Medulla oblongata (tissue), 1 donor: ENCODE measurements at regions not wholly inside any gene's neighbourhood (a gene's known extent, or its start where the extent isn't known, plus 50 kb on each side); places are given as distances from the start of the nearest gene placed in this dataset.
A peak's percentile ranks its signal among the peaks of the same experiment; 100 is the strongest.
"Not testable (repeated sequence)": the region's sequence is repeated elsewhere in the genome, so short reads cannot be mapped to it uniquely, and the experiment has no call there.

Experiments
- DNase-seq: peaks from one replicate; pipeline ENCODE4 v3.0.0-alpha.2; 2015; ENCODE audit errors: extremely low spot score

DNA sequence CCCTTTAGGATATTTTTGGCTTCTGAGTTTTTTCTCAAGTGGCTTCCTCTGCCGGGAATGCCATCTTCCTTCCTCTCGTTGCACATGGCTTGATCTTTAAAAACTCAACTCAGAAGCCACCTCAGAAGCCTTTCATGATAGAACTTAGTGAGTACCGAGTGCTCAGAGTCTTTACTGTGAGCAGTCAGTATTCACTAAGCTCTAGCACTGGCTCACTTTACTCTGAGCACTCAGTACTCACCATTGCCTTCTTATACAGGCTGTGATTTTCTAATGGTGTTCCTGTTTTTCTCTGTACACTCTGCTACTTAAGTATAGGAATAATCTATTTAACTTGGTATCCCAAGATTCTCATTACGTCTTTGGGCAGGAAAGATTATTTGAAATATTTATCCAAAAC, 116.2 kb downstream of the PFDN4 start:
- DNase-seq, result no peak

DNA sequence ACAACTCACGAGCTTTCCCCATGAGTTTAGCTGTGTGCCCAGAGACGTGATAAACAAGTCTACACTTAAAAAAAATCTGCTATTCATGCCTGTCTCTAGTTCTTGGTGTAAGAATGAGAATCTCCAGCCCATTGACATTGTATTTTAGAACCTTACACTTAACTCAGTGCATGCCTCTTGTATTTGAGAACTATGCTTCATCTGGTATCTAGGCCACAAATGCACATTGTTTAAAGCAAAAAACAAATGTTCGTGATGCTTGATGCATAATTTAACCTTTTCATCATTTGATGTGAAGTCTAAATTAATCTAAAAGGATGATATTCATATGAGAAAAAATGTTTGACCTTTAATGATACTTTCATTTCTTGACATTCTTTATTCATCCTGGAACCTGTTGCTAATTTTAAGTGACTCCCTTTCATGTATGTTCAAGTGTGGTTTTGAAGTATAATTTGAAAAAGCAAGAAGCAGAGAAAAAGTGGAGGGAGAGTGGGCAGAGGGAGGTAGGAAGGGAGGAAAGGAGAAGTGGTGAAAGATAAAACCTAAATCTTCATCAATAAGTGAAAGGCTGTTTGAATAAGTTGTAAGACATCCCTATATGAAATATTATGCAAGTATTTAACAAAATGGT, 116.9 kb downstream of the PFDN4 start:
- DNase-seq, result no peak

DNA sequence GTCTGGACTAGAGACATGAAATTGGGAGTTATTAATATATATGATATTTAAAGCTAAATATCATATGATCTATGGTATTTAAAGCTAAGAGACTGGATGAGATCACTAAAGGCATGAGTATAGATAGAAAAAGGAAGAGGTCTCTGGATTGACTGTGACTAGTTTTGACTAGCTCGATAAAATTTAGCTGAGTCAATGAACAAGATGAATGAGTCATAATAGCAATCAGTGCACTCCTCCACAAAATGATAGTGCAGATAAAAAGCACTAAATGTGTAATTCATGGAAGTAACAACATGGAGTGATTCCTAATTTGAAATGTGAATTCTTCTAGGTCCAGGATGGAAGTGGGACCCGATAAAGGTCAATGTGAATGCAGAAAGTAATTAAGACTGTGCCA, 127.4 kb downstream of the PFDN4 start:
- no peak for DNase-seq

DNA sequence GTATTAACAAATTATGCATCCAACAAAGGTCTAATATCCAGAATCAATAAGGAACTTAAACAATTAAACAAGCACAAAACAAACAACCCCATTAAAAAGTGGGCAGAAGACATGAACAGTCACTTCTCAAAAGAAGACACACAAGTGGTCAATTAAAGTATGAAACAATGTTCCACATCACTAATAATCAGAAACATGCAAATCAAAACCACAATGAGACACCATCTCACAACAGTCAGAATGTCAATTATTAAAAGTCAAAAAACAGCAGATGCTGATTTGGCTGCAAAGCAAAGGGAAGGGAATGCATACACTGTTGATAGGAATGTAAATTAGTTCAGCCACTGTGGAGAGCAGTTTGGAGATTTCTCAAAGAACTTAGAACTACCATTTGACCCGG, 129.3 kb downstream of the PFDN4 start:
- no peak for DNase-seq

DNA sequence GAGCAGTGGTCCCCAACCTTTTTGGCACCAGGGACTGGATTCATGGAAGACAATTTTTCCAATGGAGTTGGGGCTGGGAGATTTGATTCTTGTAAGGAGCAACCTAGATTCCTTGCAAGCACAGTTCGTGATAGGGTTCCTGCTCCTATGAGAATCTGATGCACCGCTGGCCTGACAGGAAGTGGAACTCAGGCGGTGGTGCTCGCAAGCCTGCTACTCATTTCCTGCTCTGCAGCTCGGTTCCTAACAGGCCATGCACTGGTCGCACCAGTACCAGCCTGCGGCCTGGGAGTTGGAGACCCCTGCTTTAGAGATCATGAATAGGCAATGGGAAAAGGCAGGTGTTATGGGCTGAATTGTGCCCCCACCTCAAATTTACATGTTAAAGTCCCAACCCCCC, 131.2 kb downstream of the PFDN4 start:
- no peak for DNase-seq

DNA sequence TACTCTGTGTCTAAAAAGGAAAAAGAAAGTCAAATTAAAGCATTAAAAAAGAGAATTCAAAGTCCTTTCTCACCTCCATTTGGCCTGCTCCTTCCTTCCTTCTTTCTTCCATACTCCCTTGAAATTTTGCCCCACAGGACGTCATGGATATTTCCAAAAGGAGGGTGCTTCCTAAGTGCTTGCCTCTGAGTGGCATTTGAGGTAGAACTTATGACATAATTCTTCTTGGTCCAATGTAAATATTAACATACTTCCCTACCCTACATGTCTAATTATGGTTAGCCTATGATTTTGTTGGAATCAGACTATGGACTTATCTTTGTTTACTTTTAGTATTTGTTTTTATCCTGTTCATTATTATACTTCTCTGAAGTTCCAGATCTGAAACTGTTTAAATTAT, 132.3 kb downstream of the PFDN4 start:
- no peak for DNase-seq

DNA sequence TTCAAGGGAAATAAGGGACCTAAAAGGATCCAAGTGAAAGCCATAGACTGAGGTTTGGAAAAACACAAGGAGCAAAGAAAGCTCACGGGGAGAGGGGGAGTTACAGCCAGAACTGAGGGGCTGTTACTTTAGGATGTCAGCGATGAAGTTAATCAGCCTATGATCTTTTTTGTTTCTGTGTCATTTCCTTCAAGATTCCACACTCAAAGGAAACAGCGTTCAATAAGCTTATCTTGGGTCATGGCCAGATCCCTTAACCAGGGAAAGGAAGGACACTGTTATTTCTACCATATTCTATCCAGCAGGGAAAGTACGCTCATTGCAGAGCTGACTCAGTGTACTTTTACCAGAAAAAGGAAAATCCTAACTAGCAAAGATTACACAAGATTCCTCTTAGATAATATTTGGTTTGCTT, 132.8 kb downstream of the PFDN4 start:
- DNase-seq, result no peak

DNA sequence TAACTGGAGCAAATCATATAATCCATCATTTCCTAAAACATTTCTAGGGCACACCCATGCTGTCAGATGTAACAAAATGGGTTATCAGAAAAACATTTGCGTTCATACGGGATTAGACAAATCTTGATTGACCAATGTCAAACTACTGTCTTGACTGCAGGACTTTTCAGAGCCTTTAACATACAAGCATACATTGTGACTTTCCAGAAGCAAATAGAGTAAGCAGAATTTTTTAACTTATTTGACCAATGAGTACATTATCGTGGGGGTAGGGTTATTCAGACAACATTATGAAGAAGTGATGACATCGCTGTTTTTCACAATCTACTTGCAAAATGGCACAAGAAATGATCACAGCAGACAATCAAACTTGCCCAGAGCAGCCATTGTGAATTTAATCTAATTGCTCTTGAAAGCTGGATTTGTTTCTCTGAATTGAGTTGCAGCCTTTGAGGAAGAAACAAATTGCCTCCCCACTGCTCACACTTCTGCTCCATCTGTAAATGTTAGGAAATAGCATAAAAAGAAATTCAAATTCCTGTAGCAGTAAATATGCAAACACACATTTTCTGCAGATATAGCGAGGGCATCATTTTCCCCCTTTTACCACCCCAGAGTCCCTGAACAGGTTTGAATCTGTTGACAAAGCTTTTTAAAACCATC, 133.0 kb upstream of the DOK5 start:
- DNase-seq, result no peak

DNA sequence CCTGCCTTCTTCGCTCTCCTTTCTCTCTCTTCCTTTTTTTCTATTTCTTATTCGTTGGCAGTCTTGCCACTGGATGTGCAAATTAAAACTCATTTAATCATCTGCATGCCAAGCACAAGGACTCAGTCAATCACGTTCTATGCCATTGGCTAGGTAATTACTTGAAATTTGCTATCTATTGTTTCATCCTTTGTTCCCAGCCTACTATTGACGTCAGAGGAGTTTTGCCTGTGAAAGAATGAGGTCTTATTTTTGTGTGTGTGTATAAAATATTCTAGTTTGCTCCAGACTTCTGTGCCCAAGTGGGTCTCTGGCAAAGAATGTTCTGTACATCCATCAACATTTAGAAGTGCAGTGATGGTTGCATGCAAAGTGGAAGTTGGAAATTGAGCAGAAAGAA, 132.3 kb upstream of the DOK5 start:
- no peak for DNase-seq

DNA sequence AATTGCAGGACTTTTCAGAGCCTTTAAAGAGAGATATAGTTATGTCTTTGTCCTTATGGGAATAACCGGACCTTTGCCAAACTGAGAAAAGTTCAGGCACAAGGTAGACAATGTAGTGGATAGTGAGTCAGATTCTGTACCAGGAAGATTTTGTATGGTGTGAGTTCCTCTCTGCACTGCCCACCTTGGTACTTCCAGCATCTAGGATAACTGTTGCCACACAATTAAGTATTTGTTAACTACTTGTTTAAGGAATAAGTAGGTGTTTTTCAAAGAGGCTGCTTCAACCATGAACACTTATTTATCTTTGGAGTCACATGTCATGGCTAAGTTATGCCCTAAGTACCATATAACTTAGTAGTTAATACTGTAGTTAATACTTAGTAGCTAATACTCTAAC, 131.8 kb upstream of the DOK5 start:
- DNase-seq, result no peak

DNA sequence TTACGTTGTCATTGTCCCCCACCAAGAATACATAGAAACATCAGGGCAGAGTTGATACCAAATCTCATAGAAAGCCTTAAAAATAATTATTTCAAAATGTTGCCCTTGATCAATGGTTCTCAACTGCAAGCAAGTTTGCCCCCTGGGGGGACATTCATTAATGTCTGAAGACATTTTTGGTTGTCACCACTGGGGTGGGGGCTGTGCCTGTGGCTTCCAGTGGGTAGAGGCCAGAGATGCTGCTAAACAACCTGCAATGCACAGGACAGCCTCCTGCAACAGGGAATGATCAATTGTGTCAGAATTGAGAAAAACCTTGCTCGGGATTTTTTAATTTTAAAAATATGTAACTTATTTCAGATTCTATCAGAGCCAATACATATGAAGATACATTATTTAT, 130.6 kb upstream of the DOK5 start:
- no peak for DNase-seq

DNA sequence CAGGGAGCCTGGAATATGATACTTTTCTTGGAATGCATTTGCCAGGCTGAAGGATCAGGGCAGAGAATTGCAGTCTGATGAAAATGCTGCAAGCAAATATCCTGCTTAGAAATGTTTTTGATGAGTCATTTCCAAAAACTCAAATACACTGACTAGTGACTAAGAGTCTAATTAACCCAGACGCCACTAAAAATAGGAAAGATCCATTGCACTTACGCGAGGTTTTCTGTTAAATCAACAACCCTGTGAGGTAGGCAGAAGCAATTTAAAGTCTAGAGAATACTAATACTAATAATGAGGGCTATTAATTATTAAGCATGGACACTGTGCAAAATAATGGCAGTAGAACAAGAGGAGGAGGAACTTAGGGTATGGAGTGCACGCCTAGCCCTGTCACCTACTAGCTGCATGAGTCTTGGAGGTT, 130.1 kb upstream of the DOK5 start:
- no peak for DNase-seq

DNA sequence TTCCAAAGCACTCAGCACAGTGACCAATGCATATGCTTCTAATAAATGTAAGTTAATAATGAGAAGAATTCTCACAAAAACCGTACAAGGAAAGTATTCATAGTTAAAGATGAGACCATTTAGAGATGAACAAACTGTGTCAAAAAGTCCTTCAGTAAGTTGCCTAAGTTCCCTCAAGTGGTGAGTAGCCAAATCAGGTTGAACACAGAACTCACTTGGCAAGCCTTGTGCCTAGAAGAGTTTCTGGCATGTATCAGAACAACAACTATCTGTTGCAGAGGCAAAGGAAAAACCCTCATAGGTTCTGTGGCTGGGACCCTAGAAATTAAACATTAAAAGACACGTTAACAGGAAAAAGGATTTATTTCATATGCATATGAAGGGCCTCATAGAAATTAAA, 129.6 kb upstream of the DOK5 start:
- DNase-seq, result peak; percentile 5

DNA sequence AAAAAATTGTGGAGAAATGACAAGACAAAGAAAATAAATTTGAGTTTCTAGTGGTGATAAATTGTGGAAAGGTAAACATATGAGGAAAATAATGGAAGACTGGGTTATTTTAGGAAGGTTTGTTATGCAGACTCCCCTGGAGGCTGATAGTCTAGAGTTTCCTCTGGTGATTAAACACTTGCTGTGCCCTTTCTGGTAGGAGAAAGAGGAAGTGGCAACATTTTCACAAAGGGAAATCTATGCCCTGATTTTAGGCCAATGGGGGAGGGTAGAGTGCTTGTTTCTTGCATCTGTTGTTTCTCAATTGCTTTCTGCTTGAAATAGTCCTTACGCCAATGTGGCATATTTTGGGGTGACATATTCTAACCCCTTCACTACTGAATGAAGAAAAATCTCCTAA, 129.1 kb upstream of the DOK5 start:
- no peak for DNase-seq

DNA sequence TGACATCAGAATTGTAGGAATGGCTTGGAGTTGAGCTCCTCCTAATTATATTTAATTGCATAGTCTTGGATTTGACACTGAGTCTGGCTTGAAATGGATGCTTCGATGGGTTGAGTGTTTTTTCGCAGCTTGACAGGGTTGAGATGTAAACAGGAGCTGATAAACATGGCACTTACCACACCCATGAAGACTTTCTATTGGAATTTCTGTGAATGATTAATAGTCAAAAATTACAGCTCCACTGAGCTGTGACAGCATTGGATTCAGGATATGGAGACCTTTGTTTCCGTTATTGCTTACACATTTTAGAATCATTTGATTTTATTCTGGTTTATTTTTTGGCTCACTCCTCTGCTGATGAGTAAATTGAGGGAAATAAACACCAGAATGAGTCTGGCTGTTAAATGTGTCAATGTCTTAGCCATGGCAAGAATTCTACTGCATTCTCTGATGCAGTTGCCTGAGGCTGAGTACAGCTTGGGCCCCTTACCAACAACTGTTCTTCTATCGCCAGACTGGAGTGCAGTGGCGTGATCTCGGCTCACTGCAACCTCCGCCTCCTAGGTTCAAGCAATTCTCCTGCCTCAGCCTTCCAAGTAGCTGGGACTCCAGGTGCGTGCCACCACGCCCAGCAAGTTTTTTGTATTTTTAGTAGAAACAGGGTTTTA, 128.1 kb upstream of the DOK5 start:
- no peak for DNase-seq

DNA sequence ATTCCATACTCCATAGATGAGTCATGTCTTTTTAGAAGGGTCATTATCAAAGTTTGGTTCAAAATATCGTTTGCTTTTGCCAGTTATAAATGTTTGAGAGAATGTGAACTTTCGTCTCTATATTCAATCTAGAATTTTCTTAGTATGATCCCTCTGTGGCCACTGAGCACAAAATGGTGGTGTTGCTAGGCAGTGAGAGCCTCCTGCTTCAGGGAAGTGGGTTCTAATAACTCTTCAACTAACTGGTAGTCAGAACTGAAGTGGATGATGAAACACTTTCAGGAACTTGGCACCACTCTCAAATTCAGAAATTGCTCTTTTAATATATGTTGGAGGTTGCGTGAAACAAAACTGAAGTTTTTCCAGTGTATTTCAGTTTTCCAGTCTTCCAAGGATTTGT, 125.0 kb upstream of the DOK5 start:
- DNase-seq, result no peak

DNA sequence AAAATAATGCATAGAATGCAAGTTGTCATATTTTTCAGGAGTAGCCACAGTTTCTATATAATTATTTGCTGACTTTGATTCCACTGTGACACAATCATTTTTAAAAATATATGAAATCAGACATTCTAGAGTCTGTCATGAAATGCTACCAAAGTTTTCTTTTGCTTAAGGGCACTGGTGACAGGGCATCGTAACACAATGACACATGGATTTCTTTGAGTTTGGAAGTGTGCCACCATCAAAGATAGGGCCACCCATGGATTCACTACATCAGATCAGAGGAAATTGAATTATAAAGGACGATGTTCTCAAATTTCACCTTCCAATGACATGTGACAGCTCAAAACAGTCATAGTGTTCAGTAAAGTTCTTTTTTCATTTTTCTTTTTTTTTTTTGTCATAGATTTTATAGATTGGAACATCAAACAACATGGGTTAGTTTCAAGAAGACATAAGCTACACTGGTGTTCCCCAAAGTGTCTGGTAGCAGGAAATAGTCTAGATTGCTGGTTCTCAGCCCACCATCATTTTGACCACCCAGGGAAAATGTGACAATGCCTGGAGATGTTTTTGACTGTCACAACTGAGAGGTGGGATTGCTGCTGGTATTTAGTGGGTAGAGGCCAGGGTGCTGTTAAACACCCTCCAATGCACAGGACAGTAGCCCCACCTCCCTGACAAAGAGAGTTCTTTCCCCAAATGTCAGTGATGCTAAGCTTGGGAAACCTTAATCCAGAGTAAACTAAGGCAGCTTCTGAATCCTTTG, 123.8 kb upstream of the DOK5 start:
- DNase-seq, result no peak

DNA sequence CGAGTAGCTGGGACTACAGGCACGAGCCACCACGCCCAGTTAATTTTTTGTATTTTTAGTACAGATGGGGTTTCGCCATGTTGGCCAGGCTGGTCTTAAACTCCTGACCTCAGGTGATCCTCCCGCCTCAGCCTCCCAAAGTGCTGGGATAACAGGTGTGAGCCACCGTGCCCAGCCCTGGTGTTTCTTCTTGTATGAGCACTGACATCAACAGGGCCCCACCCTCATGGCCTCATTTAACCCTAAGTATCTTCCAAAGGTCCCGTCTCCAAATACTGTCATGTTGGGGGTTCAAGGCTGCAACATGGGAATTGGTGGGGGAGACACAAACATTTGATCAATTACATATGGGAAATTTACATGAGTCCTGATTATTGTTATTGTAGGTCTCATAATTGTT, 122.9 kb upstream of the DOK5 start:
- not testable (repeated sequence) for DNase-seq

DNA sequence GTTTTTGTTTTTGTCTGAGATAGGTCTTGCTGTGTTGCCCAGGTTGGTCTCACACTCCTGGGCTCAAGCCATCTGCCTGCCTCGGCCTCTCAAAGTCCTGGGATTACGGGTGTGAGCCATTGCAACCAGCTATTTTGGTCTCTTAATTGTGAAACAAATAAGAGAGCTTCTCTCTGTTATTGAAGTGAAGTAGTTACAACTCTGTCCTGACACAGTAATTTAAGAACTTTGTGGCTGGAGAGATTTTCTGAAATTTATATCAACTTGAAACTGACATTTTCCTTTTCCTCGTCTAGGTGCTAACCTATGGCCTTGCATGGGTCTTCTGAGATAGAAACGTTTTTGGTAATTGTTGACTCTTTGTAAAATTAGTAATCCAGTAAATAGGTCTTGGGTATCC, 122.1 kb upstream of the DOK5 start:
- DNase-seq, result no peak

DNA sequence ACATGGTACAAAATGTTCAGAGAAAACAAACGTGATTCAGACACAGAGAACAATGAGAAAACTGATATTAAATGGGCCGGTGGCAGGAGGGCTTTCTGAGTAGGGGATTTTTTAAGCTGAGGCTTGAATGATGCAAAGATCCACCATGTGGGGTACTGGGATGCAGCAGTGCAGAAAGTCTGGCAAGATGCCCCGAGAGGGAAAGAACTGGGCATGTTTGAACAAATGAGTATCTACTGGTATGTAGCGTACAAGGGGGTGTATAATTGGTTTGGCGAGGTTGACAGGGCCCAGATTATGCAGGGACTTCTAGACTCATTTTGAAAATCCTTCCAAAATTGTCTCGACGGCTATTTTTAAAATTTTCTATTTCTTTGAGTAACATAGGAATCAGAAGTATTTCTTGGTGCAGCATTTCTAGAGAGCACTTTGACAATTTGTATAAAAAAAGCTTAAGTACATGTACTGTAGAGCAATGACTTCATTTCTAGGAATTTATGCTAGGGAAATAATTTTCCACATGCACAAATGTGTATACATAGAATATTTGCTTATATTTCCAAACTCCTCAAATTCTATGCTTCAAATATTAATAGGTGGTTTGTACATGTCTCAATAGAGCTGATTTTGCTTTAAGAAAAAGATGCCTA, 119.6 kb upstream of the DOK5 start:
- DNase-seq, result no peak

DNA sequence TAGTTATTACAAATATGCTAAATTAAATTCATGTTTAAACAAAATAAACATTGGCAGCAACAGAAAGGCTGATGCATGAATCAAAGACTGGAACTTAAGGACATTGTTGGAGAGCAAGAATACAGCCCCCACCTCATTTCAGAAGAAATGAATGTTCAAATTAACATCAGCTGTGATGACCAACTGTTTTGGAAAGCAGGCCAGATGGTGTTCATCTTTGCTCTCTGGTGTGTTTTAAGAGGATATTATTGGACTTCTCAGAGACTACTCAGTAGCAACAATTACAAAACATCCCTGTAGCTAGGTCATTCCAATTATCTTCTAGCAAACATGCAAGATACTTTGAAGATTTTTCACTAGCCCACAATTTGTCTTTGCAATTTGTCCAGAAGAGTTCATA, 118.6 kb upstream of the DOK5 start:
- DNase-seq, result no peak

DNA sequence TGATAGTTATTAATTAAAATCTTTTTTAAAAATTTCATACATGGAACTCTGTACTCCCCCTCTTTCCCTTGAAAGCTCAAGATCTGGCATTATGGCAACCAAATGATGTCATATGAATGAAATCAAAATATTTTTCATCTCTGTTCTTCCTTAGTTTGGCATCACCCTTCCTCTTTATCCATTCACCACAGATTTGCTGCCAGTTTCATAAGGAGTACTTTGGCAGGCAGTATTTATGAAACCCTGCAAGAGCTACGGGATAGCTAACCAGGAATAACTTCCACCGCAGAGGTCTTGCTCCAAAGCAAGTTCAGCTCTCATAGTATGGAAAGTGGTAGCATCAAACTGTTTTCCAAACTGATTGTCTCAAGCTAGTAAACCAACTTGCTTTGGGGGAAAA, 113.9 kb upstream of the DOK5 start:
- no peak for DNase-seq
